ENCODE measurements at regions not wholly inside any gene's neighbourhood (a gene's known extent, or its start where the extent isn't known, plus 50 kb on each side); places are given as distances from the start of the nearest gene placed in this dataset.

- no peak for TF ChIP-seq ZNF266 (tag by site-specific recombination; IDR thresholded peaks at IDR 0.05; ENCODE audit: low read depth)
- no peak for TF ChIP-seq ZNF398 (tag by site-specific recombination; IDR thresholded peaks at IDR 0.05)
- no peak for TF ChIP-seq ZNF311 (tag by site-specific recombination; IDR thresholded peaks at IDR 0.05; ENCODE audit: borderline replicate concordance)
- no peak for TF ChIP-seq ZNF354C (tag by site-specific recombination; IDR thresholded peaks at IDR 0.05; ENCODE audit: borderline replicate concordance, low read depth)
- no peak for TF ChIP-seq KLF10 (tag by site-specific recombination; IDR thresholded peaks at IDR 0.05)
- no peak for TF ChIP-seq OSR2 (tag by site-specific recombination; IDR thresholded peaks at IDR 0.05)
- no peak for TF ChIP-seq ZBTB48 (tag by site-specific recombination; IDR thresholded peaks at IDR 0.05)
- TF ChIP-seq ZNF280D (tag by site-specific recombination; IDR thresholded peaks at IDR 0.05) = no peak
- no peak for TF ChIP-seq ZNF23 (tag by site-specific recombination; IDR thresholded peaks at IDR 0.05; ENCODE audit: borderline replicate concordance)
Measured at GRCh38 chr2:204486805-204487204, 58.5 kb upstream of the PARD3B start (continued).

GRCh38 chr2:204487447-204488229 lies 57.6 kb upstream of the PARD3B start:
- ChIA-PET POLR2A (no interaction called here), CTCF (interaction anchor here (0.8 to 1.2 kb wide), 2 partner anchors 17 to 35 kb away, joined by 3 read pairs; no protein-coding TSS in a partner anchor)
- Histone ChIP-seq H3K4me3 (ENCODE audit: low read depth, low read length) (no peak overlapping the region), H3K4me1 (ENCODE audit: control insufficient read depth, insufficient read depth, low read length) (peaks cover 5% of the 10 kb centered on the region), H3K27ac (ENCODE audit: extremely low read depth, low read depth, low read length) (no peak overlapping the region), H3K36me3 (ENCODE audit: control insufficient read depth in 2 of 2, insufficient read depth in 1 of 2, low read length in 2 of 2) (no peaks in the 10 kb centered on the region), H3K9me3 (ENCODE audit: control insufficient read depth, insufficient read depth, low read depth, low read length) (no peaks in the 10 kb centered on the region)
- TF ChIP-seq ZBTB10 (tag by site-specific recombination; IDR thresholded peaks at IDR 0.05) (no peak), CTCF (tag by site-specific recombination; IDR thresholded peaks at IDR 0.05) (no peak), PRDM6 (tag by site-specific recombination; IDR thresholded peaks at IDR 0.05) (no peak), ZNF426 (tag by site-specific recombination; IDR thresholded peaks at IDR 0.05) (no peak), ZNF571 (tag by site-specific recombination; IDR thresholded peaks at IDR 0.05) (no peak), ZNF518A (tag by site-specific recombination; conservative IDR thresholded peaks at IDR 0.05; ENCODE audit: low read depth) (no peak), PBX3 (CRISPR knock-in tag; IDR thresholded peaks at IDR 0.05) (no peak), ZNF623 (tag by site-specific recombination; IDR thresholded peaks at IDR 0.05) (no peak)

Data from HEK293 (cell line).